HG03457 (cell line): ENCODE measurements at regions not wholly inside any gene's neighbourhood (a gene's known extent, or its start where the extent isn't known, plus 50 kb on each side); places are given as distances from the start of the nearest gene placed in this dataset.
"Not testable (repeated sequence)": the region's sequence is repeated elsewhere in the genome, so short reads cannot be mapped to it uniquely, and the experiment has no call there.

Experiments
- ATAC-seq: cut with Tn5 transposase; IDR thresholded peaks from one replicate; pipeline ENCODE4 v1.9.1; 2021; ENCODE audit warnings: moderate number of reproducible peaks; ENCODE audit not compliant: unreplicated experiment

DNA sequence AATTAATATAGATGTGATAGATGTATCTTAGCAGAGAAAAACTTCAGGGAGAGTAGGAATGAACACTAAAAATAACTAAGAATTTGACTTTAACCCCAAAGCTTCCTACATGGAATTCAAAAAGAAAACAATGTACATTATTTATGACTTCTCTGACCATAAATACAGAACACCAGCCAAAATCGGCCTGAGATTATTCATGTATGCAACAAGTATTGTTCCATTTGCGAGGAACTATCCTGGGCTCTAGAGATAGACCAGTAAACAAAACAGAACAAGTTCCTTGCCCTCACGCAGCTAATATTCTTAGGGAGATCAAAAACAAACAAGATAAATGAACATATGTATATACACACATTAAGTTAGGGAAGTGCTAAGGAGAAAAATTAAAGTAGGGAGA, 432.3 kb upstream of the SOX5 start:
- no peak for ATAC-seq

DNA sequence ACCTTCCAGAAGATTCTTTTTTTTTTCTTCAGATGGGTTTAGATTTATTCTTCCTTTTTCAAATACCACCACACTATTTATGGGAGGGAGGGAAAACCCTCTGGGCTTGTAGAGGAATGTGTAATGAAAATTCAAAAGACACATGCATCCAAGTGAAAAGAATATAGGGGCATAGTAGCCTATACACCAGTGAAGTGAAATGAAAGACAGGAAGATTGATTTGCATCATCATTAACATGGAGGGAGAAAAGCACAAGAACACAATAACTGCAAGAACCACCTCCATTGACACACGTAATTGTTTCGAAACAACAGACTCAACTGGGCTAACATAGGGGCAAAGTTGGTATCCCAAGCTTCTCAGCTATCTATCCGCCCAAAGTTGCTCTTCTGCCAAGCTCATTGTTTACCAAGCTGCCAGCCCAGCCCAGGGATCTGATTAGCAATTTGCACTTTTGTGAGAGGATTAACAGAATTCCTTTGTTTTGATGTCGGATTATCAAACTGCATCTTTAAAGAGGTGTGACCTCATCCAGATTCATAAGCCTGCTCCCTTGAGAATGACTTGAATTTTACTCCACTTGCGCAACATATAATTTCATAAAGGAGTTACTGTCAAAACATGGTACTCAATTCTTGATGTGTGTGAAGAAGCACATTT, 430.5 kb upstream of the SOX5 start:
- ATAC-seq: no peak

DNA sequence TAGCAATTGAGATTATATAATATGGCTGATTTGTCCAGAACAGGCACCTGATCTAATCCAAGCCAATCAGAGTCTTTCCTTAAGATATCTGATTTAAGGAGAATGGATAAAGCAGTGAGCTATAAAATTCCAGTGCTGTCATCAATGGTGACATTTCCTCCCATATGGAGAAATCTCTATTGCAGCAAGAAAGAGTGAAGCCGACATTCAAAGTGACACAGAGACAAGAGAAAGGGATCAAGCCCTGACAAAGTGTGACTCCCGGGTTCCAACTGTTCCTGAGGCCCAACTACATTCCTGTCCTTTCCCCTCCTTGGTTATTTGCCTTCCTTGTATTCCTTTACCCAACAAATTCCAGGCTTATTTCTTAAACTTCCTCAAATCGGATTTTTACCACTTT, 430.0 kb upstream of the SOX5 start:
- no peak for ATAC-seq

DNA sequence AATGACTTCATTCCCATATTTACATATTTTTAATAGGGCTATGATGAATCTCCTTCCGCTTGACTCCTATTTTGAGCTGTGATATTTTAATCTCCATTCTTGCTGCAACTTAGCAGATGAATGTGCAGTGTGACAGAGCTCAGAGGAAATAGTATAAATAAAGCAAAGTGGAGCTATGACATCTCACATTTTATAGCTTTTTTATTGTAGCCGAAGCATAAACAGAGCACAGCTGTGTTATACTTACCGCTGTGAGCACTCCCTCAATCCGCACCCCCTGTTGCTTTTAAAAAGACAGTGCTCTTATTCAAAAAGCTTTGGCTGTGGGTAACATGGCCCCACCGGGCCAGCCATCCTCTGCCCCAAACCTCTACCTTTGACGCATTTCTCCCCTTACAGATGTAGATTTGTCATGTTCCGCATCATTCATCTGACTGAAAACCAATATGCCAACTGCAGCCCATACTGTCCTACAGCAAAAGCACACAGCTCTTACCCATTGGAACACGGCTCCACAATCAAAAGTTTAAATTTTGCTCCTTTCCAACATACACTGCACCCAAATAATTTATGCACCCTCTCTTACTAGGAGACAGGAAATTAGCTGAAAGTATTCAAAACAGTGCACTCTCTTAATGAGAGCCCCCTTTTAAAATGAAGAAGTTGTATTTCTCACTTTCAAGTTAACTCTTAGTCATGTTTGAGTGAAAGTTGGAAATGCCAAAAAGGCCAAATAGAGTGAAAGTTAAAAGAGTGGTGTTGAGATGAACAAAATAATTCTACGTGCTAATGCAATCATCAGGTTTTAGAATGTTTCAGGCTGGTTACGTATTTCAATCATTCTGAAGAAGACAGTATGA, 429.3 kb upstream of the SOX5 start:
- no peak for ATAC-seq

DNA sequence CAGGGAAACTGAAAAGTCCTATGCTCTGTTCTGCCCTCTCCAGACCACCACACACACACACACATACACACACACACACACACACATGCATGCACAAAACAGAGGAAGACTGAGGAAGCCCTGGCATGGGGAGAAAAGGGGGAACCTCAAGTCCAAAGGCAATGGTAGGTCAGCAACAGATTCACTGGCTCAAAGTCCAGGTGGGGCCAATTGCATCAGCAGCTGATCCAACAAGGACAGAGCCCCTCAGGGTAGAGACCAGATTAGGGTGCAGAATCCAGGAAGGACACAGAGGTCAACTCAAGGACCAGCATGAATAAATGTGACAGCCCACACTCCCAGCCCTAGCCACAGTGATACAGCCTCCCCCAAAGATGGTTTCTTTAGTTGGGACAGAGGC, 425.0 kb upstream of the SOX5 start:
- no peak for ATAC-seq

DNA sequence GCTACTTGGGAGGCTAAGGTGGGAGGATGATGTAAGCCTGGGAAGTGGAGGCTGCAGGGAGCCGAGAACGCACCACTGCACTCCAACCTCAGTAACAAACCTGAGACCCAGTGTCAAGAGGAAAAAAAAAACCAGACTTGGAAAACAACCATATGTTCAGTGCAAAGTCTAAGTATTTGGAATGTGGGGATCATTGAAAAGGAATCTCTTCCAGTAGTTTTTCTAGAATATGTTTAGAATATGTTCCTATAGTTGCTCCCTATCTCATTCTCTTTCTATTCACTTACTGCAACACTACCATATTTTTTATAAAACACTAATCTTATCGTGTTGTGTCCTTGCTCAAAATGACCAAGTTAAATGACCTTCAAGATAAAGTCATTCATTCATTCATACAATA, 423.5 kb upstream of the SOX5 start:
- ATAC-seq: no peak

DNA sequence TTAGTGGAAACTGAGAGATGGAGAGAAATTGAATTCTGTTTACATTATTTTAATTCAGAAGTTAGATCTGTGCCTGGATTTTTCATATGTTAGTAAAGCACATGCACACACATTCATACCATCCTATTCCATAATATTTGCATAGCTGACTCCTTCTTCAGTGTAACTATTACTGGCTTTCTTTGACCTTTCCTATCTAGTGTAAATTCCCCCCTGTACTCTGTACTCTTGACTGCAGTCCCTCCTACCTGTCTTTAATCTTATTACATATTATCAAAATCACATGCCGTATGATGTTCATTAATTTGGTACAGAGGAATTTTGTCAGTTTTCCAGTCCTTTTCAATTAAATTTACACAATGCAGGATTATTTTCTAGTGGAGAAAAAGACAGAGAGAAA, 417.0 kb upstream of the SOX5 start:
- no peak for ATAC-seq

DNA sequence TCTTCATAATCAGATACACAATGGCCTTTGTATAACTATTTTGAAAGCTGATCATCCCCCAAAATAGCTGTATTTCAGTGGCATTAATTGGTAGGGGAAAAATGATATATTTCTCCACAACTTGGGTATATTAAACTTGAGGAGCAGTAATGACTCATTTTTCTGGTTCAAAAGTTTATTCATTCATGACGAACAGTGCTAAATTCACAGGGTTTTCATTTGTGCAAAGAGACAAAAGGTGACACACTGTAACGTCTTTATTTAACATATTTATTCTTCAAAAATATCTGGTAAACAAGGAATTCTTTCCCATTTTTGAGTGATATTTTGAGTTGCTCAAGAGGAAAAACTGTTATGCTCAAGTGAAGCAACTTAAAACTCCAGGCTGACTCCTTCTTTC, 415.5 kb upstream of the SOX5 start:
- no peak for ATAC-seq

DNA sequence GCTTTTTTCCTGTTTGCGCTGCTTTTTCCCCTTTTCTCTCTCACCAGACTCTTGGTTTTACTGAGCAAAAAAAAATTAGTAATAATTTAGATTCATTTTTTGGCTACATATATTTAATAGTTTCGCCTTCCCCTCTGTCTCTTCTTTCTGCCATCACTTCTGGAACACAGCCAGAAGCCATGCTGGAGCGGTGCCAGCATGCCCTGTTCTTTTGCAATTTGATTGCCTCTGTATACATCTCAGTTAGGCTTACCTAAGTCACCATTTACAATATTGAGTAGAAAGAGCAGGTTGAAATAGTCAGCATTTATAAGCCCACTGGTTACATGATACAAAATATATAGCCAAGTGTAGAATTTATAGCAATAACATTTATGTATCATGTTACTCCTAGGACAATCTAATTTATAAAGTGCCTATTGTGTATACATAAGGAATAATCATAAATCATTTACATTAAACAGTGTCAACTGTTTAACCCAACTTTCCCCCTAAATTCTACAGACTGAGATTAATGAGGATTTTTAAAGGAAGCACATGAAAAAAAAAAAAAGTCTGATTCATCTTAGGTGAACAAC, 413.8 kb upstream of the SOX5 start:
- ATAC-seq: no peak

DNA sequence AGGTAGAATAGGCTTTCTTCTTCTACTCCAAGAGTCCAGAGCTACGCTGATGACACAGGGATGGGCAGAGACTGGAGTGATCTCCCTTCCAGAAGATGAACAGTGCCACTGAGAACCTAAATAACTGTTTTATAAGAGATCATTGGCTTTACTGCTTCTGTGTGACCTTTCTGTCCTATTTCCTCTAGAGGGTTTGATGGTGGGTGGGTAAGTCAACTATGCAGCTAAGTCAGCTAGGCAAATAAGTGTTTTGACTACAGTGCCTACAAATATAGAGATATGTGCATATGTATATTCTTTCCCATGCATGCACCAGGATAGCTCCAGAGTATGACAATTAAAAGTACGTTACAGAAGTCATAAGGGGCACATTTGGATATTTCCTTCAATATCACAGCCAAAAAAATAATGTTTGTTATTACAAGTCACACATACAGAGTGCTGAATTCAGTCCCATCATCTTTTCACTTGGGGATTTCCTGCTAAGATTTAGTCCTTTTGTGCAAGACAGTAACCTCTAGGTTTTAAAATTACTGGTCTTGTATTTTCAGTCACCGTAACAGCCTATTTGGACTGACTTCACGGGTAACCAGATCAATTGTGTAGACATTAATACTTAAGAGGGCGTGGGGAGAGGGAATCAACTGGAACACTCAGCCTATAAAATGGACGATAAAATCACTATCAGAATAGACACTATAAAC, 412.6 kb upstream of the SOX5 start:
- no peak for ATAC-seq

DNA sequence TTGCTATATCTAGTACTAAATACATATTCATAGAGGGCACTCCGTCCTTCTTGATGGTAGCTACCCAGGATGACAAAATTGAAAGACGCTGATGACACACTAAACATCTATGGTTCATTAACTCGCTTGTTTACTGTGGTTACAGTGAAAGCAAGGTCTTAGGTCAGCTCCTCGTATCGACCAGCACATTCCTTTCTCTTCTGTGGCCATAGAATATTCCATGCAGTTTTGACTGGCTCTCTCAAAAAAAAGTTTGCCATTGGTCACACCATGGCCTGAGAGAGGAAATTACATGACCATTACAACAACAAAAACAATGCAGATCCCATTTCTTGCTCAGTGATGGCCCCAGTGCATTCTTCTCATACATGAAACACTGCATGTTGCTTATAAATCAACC, 411.4 kb upstream of the SOX5 start:
- peak; percentile 76 for ATAC-seq

DNA sequence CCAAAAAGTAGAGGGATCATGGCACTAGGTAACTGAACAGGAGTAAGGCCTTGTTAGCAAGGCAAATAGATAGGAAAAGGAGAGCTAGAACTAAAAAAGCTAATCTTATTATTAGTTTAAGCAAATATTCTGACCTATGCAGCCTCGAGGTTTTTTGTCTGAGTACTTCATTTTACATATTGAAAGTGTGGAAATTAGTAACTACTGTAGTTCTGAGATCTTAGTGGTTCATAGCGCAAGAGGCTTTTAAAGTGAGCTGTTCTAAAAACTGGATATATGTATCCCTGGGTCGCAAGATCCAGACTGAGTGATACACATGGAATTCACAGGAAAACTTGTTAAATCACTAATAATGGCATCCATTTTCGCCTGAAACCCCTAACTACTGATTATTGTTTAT, 411.0 kb upstream of the SOX5 start:
- no peak for ATAC-seq

DNA sequence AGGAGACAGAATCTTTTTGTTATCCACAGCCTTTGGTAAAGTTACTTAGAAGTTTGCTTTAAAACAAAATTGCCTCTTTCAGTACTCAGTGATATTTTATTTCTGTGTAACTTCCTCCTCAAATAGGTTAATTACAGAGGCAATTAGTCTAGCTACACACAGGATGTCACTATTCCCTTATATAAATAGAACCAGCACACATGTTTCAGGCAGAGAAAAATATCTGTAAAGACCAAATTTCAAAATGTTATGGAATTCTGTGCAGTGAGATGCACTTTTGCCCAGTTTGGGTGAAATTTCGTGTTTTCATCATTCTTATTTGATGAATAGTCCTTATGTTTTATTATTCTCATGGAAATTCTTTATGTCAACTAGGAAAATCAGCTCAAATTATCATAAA, 410.6 kb upstream of the SOX5 start:
- ATAC-seq: no peak

DNA sequence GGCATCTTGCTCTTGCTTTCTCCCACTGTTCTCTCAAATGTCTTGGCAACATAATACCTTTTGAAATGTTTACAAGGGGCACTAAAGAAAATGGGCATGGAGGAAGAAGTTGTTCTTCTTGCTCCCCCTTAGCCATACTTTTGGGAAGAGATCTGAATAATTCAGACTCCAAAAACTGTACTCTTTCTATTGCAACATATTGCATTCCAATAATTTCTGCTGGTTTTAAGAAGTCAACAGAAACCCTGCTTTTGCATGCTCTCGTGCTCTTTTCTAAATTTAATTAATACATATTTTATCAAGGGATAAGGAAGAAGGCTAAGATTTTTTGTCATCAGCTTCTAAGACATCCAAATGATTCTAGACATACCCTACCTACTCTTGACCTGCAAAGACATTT, 409.9 kb upstream of the SOX5 start:
- no peak for ATAC-seq

DNA sequence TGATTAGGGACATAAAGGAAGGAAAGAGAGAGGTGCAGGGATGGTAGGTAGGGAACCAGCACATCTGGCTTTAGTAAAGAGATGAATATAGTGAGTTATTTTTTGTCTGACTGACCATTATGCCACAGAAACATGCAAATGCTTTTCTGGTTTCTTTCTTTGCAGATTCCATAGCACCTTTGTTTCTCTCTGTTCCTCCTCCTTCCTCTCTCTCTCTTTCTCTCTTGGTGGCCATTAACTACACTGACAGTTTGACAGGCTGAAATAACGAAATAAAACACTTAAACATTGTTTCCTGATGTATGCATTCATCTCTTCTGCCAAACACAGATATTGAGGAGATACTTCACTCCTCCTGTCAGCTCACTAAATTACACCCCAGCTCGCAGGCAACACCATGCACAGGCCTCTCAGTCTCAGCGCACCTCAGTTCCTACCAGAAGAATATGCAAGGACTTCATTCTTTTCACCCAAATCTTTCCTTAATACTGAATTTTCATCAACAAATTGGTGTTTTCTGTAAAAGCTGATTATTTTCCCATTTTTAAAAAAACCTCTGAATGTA, 406.9 kb upstream of the SOX5 start:
- ATAC-seq: peak; percentile 60

DNA sequence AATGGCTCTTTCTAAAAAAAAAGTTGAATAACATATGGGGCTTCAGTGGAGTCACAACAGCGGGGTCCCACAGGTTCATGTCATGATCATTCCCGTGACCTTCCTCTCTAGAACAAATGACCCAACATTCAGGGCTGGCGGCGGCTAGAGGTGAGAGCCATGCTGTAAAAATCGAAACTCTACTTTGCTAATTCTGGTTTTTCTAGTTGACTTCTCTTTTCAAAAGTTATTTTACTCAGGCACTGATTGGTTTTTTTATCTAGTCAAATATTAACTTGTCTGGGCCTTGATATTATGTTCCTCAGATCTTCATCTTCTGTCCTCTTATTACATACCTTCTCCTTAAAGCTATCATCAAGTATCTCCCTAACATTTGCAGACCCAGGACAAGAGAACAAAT, 402.9 kb upstream of the SOX5 start:
- no peak for ATAC-seq

DNA sequence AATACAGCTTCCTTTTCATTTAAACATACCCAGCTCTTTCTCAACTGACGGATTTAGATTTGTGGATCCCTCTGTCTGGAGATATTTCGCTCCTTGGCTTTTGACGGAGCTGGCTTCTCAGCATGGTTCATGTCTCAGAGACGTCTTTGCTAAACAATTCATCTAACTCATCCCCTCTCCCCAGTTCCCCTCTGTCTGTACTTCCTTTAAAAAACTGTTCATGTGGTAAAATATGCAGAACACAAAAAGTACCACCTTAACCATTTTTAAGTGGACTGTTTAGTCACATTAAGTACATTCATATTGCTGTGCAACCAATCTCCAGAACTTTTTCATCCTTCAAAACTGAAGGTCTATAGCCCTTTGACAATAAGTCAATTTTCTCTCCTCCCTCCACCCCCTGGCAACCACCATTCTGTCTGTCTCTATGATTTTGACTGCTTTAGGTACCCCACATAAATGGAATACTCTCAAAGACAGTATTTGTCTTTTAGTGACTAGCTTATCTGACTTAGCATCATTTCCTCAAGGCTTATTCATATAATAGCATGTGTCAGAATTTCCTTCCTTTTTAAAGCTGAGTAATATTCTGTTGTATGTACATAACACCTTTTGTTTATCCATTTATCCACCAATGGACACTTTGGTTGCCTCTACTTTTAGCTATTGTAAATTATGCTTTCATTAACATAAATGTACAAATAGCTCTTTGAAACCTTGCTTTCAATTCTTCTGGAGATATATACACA, 399.8 kb upstream of the SOX5 start:
- ATAC-seq: no peak

DNA sequence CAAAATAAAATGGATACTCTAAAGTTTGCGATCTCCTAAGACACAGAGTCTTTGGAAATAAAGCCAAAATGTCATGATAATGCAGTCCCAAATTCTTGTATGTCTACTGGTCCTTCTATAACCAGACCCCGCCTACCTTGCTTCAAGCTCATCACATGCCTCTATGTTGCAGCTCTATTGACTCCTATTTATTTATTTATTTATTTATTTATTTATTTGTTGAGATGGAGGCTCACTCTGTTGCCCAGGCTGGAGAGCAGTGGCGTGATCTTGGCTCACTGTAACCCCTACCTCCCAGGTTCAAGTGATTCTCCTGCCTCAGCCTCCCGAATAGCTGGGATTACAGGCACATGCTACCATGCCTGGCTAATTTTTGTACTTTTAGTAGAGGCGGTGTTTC, 398.7 kb upstream of the SOX5 start:
- ATAC-seq: not testable (repeated sequence)

DNA sequence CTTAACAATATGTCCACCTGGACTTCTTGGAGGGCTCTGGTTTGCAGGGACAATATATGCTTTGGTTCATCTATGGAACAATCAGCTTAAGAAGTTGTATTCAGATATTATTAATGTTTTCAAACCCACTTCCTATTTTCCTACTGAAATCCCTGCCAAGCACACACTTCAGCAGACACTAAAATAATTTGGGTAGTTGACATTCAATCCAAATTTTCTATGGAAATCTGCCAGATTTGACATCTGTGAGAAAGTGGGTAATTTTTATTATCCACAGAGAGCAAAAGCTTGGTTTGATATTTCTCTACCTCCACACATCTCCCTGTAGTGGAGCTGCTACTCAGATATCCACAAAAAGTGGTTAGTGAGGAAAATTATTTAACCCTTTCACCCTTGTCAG, 378.8 kb upstream of the SOX5 start:
- ATAC-seq: no peak

DNA sequence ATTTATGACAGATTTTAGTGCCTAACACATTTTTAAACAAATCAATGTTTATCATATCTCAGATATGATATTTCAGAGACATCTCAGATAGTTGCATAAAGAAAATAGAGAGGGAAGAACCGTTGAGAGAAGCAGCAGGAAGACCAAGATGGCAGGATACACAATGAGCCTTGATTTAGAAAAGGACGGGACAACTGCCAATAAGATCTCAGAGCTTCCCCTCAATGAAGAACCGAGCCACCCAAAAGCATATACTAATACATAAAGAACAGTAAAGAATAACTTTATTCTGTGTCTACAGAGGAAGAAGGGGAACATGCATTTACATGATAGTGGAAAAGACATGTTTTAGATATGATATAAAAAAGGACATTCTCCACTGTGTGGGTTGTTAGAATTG, 375.9 kb upstream of the SOX5 start:
- no peak for ATAC-seq
